Neural cell (in vitro differentiated cells): ENCODE measurements at regions not wholly inside any gene's neighbourhood (a gene's known extent, or its start where the extent isn't known, plus 50 kb on each side); places are given as distances from the start of the nearest gene placed in this dataset.

Experiments
- H2AFZ ChIP-seq: fragments of 200-600, 300-800 bp; sonication (generic), shearing (Covaris generic); 2 replicates; pipeline ENCODE4 v1.6.0; 2014; ENCODE audit warnings: low read depth, mild to moderate bottlenecking, antibody characterized with exemption, low read length, moderate library complexity
- H3F3A ChIP-seq: fragments of 200-600 bp; shearing (Covaris generic); 2 replicates; pipeline ENCODE4 v1.6.1; 2016; ENCODE audit warnings: mild to moderate bottlenecking, moderate library complexity, mixed read lengths, antibody characterized with exemption, low read length; ENCODE audit not compliant: insufficient read depth, poor library complexity, severe bottlenecking
- H3K27ac ChIP-seq: fragments of 200-600, 300-800 bp; sonication (generic), shearing (Covaris generic); 2 replicates; pipeline ENCODE4 v1.5.1; 2014; ENCODE audit warnings: mild to moderate bottlenecking, low read length, moderate library complexity
- H3K27me3 ChIP-seq: fragments of 300-800, 200-600 bp; sonication (generic), shearing (Covaris generic); 2 replicates; pipeline ENCODE4 v1.6.0; 2014; ENCODE audit warnings: mild to moderate bottlenecking, low read depth, low read length, moderate library complexity; ENCODE audit not compliant: insufficient read depth
- H3K36me3 ChIP-seq: fragments of 300-800, 200-600 bp; sonication (generic), shearing (Covaris generic); 2 replicates; pipeline ENCODE4 v1.5.1; 2014; ENCODE audit warnings: mild to moderate bottlenecking, antibody characterized with exemption, low read length, moderate library complexity; ENCODE audit not compliant: insufficient read depth
- H3K4me2 ChIP-seq: fragments of 300-800, 200-600 bp; sonication (generic), shearing (Covaris generic); 2 replicates; pipeline ENCODE4 v1.6.0; 2014; ENCODE audit warnings: mild to moderate bottlenecking, low read length
- H3K4me3 ChIP-seq: fragments of 300-800, 200-600 bp; sonication (generic), shearing (Covaris generic); 2 replicates; pipeline ENCODE4 v1.5.1; 2014; ENCODE audit warnings: mild to moderate bottlenecking, low read length, moderate library complexity
- H3K79me2 ChIP-seq: fragments of 200-600 bp; shearing (Covaris generic); replicated peaks from 2 replicates; pipeline ENCODE4 v1.6.0; 2014; ENCODE audit warnings: mild to moderate bottlenecking, low read length, moderate library complexity; ENCODE audit not compliant: insufficient read depth
- H3K9ac ChIP-seq: fragments of 300-800, 200-600 bp; sonication (generic), shearing (Covaris generic); 2 replicates; pipeline ENCODE4 v1.6.1; 2016; ENCODE audit warnings: mild to moderate bottlenecking, low read length, mixed read lengths
- H3K9me2 ChIP-seq: fragments of 200-600 bp; shearing (Covaris generic); 2 replicates; pipeline ENCODE4 v1.6.1; 2016; ENCODE audit warnings: mild to moderate bottlenecking, low read length, mixed read lengths; ENCODE audit not compliant: insufficient read depth
- H3K9me3 ChIP-seq: fragments of 200-600, 300-800 bp; sonication (generic), shearing (Covaris generic); 2 replicates; pipeline ENCODE4 v1.6.1; 2016; ENCODE audit warnings: mild to moderate bottlenecking, mixed run types, low read length, moderate library complexity, mixed read lengths
- H4K20me1 ChIP-seq: fragments of 200-600 bp; shearing (Covaris generic); 2 replicates; pipeline ENCODE4 v1.6.1; 2016; ENCODE audit warnings: mild to moderate bottlenecking, mixed run types; ENCODE audit not compliant: insufficient read depth
- CTCF ChIP-seq: fragments of 450-650 bp; IDR thresholded peaks from 2 replicates; pipeline ENCODE4 v1.5.1; 2014; ENCODE audit warnings: antibody characterized with exemption, mild to moderate bottlenecking, moderate library complexity; ENCODE audit not compliant: poor library complexity, severe bottlenecking
- EP300 ChIP-seq: fragments of 450-650 bp; conservative IDR thresholded peaks from 2 replicates; pipeline ENCODE4 v1.6.1; 2014; ENCODE audit warnings: antibody characterized with exemption, mild to moderate bottlenecking, moderate library complexity; ENCODE audit not compliant: poor library complexity, severe bottlenecking
- EZH2 ChIP-seq: fragments of 200-600, 300-800 bp; shearing (Covaris generic), sonication (generic); IDR thresholded peaks from 2 replicates; pipeline ENCODE4 v1.6.1; 2014; ENCODE audit warnings: antibody characterized with exemption, low read length, borderline replicate concordance, mild to moderate bottlenecking; ENCODE audit not compliant: insufficient read depth, poor library complexity, severe bottlenecking
- MXI1 ChIP-seq: fragments of 450-650 bp; conservative IDR thresholded peaks from 2 replicates; pipeline ENCODE4 v1.6.1; 2014; ENCODE audit warnings: antibody characterized with exemption, mild to moderate bottlenecking; ENCODE audit not compliant: poor library complexity, severe bottlenecking
- POLR2AphosphoS5 ChIP-seq: IDR thresholded peaks from 2 replicates; pipeline ENCODE4 v1.6.1; 2012
- RAD21 ChIP-seq: fragments of 450-650 bp; conservative IDR thresholded peaks from 2 replicates; pipeline ENCODE4 v1.6.1; 2014; ENCODE audit warnings: antibody characterized with exemption, mild to moderate bottlenecking, moderate library complexity
- REST ChIP-seq: IDR thresholded peaks from 2 replicates; pipeline ENCODE4 v1.6.1; 2012; ENCODE audit warnings: borderline replicate concordance
- SMC3 ChIP-seq: fragments of 450-650 bp; conservative IDR thresholded peaks from 2 replicates; pipeline ENCODE4 v1.6.1; 2014; ENCODE audit warnings: antibody characterized with exemption, mild to moderate bottlenecking, moderate library complexity; ENCODE audit not compliant: poor library complexity
- TAF1 ChIP-seq: IDR thresholded peaks from 2 replicates; pipeline ENCODE4 v1.6.1; 2012; ENCODE audit warnings: low read depth

DNA sequence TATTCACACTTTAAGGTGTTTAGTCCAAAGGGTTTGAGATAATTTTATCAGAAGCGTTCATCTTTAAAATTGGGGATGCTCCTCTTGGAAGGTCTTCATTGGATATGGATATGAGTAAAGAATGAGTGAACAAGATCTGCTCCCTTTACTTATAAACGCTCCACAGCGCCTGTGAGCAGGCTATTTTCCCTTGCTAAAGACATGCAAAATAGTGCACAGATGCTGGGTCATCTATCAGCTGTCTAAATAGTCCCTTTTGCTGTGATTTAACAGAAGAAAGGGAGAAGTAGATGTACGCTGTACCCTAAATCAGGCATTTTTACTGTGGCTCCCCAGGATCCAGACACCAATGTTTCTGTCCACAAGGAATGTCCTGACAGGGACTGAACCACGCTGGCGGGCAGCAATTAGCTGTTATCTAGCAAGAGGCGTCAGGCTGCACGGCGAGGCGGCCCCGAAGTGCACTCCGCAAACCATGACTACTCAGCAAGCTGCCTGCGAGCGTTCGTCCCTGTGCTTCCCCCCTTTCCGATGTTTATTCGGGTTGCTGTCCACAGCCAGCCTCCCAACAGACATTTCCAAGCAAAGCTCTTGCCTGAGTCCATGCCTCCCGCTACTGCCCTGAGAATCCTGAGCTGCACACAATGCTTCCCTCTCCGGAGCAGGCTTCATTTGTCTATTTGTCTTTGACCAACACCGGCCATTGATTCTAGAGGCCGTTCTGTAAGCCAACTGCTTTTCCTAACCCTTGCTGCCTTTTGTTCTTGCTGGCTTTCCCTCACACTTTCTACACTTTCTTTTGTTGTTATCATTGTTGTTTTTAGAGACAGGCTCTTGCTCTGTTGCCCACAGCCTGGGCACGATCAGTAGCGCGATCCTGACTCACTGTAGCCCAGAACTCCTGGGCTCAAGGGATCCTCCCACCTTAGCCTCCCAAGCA is 55.7 kb upstream of the CNEP1R1 start:
- TF ChIP-seq RAD21 (no peak), SMC3 (no peak), EZH2 (no peak), EP300 (no peak), POLR2AphosphoS5 (no peak), REST (no peak), CTCF (no peak), MXI1 (no peak), TAF1 (no peak)
- Histone ChIP-seq H3K9me3 (no peaks in the 10 kb centered on the region), H3K36me3 (no peaks in the 10 kb centered on the region), H3K4me2 (no peak overlapping the region), H3K27ac (no peak overlapping the region), H2AFZ (no peak overlapping the region), H3K27me3 (no peaks in the 10 kb centered on the region), H3K79me2 (no peaks in the 10 kb centered on the region), H3K9ac (no peak overlapping the region), H3F3A (no peaks in the 10 kb centered on the region), H3K9me2 (no peaks in the 10 kb centered on the region), H4K20me1 (no peaks in the 10 kb centered on the region), H3K4me3 (no peak overlapping the region)

DNA sequence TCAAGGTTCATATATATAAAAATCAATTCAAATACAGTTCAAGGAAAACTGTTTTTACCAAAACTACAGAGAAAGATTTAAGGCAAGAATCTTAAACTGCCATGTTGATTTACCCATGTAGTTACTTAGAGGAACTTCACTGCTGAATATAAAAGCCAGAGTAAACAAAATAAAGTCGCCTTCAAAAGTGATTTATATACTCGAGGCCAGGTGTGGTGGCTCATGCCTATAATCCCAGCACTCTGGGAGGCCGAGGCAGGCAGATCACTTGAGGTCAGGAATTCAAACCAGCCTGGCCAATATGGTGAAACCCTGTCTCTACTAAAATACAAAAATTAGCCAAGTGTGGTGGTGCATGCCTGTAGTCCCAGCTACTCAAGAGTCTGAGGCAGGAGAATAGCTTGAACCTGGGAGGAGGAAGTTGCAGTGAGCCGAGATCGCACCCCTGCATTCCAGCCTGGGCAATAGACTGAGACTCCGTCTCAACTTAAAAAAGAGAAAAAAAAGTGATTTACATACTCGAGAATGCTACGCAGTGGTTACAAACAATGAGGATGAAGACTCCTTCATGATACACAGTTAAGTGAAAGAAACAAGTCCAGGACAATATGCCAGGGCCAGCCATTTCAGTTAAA is 54.1 kb upstream of the CNEP1R1 start:
- H3K4me2 ChIP-seq: no peak overlapping the region
- no peaks in the 10 kb centered on the region for H3F3A ChIP-seq
- H3K9me2 ChIP-seq: no peaks in the 10 kb centered on the region
- no peak overlapping the region for H2AFZ ChIP-seq
- H3K4me3 ChIP-seq: no peak overlapping the region
- no peaks in the 10 kb centered on the region for H3K27me3 ChIP-seq
- no peaks in the 10 kb centered on the region for H4K20me1 ChIP-seq
- no peak for TF ChIP-seq SMC3
- no peak overlapping the region for H3K9ac ChIP-seq
- H3K27ac ChIP-seq: no peak overlapping the region
- H3K79me2 ChIP-seq: no peaks in the 10 kb centered on the region
- no peaks in the 10 kb centered on the region for H3K36me3 ChIP-seq
- no peaks in the 10 kb centered on the region for H3K9me3 ChIP-seq
